ENCODE measurements at regions not wholly inside any gene's neighbourhood (a gene's known extent, or its start where the extent isn't known, plus 50 kb on each side); places are given as distances from the start of the nearest gene placed in this dataset.

- TF ChIP-seq TOX (CRISPR knock-in tag; IDR thresholded peaks at IDR 0.05; ENCODE audit: borderline replicate concordance), result no peak
- no peak for TF ChIP-seq ZFP30 (CRISPR knock-in tag; IDR thresholded peaks at IDR 0.05)
- TF ChIP-seq ZNF565 (CRISPR knock-in tag; conservative IDR thresholded peaks at IDR 0.05; ENCODE audit: low read depth), result no peak
- no peak for ATAC-seq
These were observed 210.3 kb upstream of the SGO1 start for GRCh38 chr3:20396335-20396734.

- ATAC-seq, result no peak
- TF ChIP-seq ISL1 (CRISPR knock-in tag; IDR thresholded peaks at IDR 0.05) (no peak), OSR1 (CRISPR knock-in tag; IDR thresholded peaks at IDR 0.05) (no peak), ZNF565 (CRISPR knock-in tag; conservative IDR thresholded peaks at IDR 0.05; ENCODE audit: low read depth) (no peak)
These were observed 209.7 kb upstream of the SGO1 start for GRCh38 chr3:20395692-20396091.

- no peak for ATAC-seq
- TF ChIP-seq PATZ1 (CRISPR knock-in tag; IDR thresholded peaks at IDR 0.05; ENCODE audit: borderline replicate concordance) (no peak), TOX (CRISPR knock-in tag; IDR thresholded peaks at IDR 0.05; ENCODE audit: borderline replicate concordance) (no peak), POU6F1 (CRISPR knock-in tag; IDR thresholded peaks at IDR 0.05; ENCODE audit: borderline replicate concordance, low read depth) (no peak), SNAI2 (CRISPR knock-in tag; IDR thresholded peaks at IDR 0.05) (no peak), ARNTL (CRISPR knock-in tag; IDR thresholded peaks at IDR 0.05; ENCODE audit: borderline replicate concordance, low read depth) (no peak)
These were observed 208.2 kb upstream of the SGO1 start for GRCh38 chr3:20394243-20394642.

- TF ChIP-seq BACH2 (CRISPR knock-in tag; IDR thresholded peaks at IDR 0.05; ENCODE audit: borderline replicate concordance) (no peak), TSHZ2 (CRISPR knock-in tag; IDR thresholded peaks at IDR 0.05) (no peak), SNAI2 (CRISPR knock-in tag; IDR thresholded peaks at IDR 0.05) (no peak), OSR1 (CRISPR knock-in tag; IDR thresholded peaks at IDR 0.05) (no peak), POU6F1 (CRISPR knock-in tag; IDR thresholded peaks at IDR 0.05; ENCODE audit: borderline replicate concordance, low read depth) (no peak), CSDC2 (CRISPR knock-in tag; IDR thresholded peaks at IDR 0.05) (no peak), ARNTL (CRISPR knock-in tag; IDR thresholded peaks at IDR 0.05; ENCODE audit: borderline replicate concordance, low read depth) (no peak), ZFP30 (CRISPR knock-in tag; IDR thresholded peaks at IDR 0.05) (no peak), CREB5 (CRISPR knock-in tag; IDR thresholded peaks at IDR 0.05; ENCODE audit: low read depth) (no peak), ZC3H10 (CRISPR knock-in tag; IDR thresholded peaks at IDR 0.05) (no peak)
- no peak for ATAC-seq
These were observed 205.6 kb upstream of the SGO1 start for GRCh38 chr3:20391644-20392043.

GRCh38 chr3:20388971-20389370, 203.0 kb upstream of the SGO1 start:
- TF ChIP-seq ESRRG (CRISPR knock-in tag; IDR thresholded peaks at IDR 0.05), result no peak
- TF ChIP-seq RARB (CRISPR knock-in tag; IDR thresholded peaks at IDR 0.05), result no peak
- TF ChIP-seq SNAI2 (CRISPR knock-in tag; IDR thresholded peaks at IDR 0.05), result no peak
- no peak for TF ChIP-seq PATZ1 (CRISPR knock-in tag; IDR thresholded peaks at IDR 0.05; ENCODE audit: borderline replicate concordance)
- no peak for TF ChIP-seq ZNF565 (CRISPR knock-in tag; conservative IDR thresholded peaks at IDR 0.05; ENCODE audit: low read depth)
- no peak for TF ChIP-seq PPARA (CRISPR knock-in tag; IDR thresholded peaks at IDR 0.05; ENCODE audit: borderline replicate concordance)
- no peak for TF ChIP-seq GLIS3 (CRISPR knock-in tag; IDR thresholded peaks at IDR 0.05)
- TF ChIP-seq ZFP3 (CRISPR knock-in tag; IDR thresholded peaks at IDR 0.05), result no peak
- TF ChIP-seq ZNF8 (CRISPR knock-in tag; IDR thresholded peaks at IDR 0.05), result no peak
- TF ChIP-seq CSRNP3 (CRISPR knock-in tag; IDR thresholded peaks at IDR 0.05), result no peak
- no peak for ATAC-seq

Data from SK-N-SH treated with all-trans-retinoic acid at 6 μM for 48 hours (cell line).